DOHH2 (cell line): ENCODE measurements at regions not wholly inside any gene's neighbourhood (a gene's known extent, or its start where the extent isn't known, plus 50 kb on each side); places are given as distances from the start of the nearest gene placed in this dataset.

Source experiments
- CTCF ChIP-seq: fragments of 200-600 bp; sonication (generic); IDR thresholded peaks from one replicate; pipeline ENCODE4 v1.5.1; 2014; ENCODE audit warnings: antibody characterized with exemption, mild to moderate bottlenecking, low read depth, low read length; ENCODE audit not compliant: poor library complexity, severe bottlenecking
- EZH2phosphoT487 ChIP-seq: fragments of 200-600 bp; sonication (generic); IDR thresholded peaks from 2 replicates; pipeline ENCODE4 v1.6.1; 2017; ENCODE audit warnings: borderline replicate concordance, mild to moderate bottlenecking, antibody characterized with exemption, low read length, moderate library complexity, mixed read lengths

- TF ChIP-seq CTCF (no peak), EZH2phosphoT487 (no peak)
These were observed 50.4 kb downstream of the RIN2 start for GRCh38 chr20:19808498-19808897.
